GM12873 (cell line): ENCODE measurements at regions not wholly inside any gene's neighbourhood (a gene's known extent, or its start where the extent isn't known, plus 50 kb on each side); places are given as distances from the start of the nearest gene placed in this dataset.

Source experiments
- CTCF ChIP-seq: IDR thresholded peaks from 2 replicates; pipeline ENCODE4 v1.5.1; 2012; ENCODE audit warnings: low read depth, mild to moderate bottlenecking, moderate library complexity, low read length, control low read depth; ENCODE audit not compliant: insufficient read depth; ENCODE audit errors: missing control alignments

- TF ChIP-seq CTCF = no peak
Observed at GRCh38 chr20:47964149-47964548, 178.9 kb upstream of the SULF2 start.

GRCh38 chr20:47963022-47963421 is 177.7 kb upstream of the SULF2 start:
- no peak for TF ChIP-seq CTCF

- no peak for TF ChIP-seq CTCF
Observed at GRCh38 chr20:47962286-47962963, 177.1 kb upstream of the SULF2 start.

- no peak for TF ChIP-seq CTCF
Observed at GRCh38 chr20:47960769-47961541, 175.7 kb upstream of the SULF2 start.

- no peak for TF ChIP-seq CTCF
Observed at GRCh38 chr20:47960277-47960676, 175.0 kb upstream of the SULF2 start.

- TF ChIP-seq CTCF = no peak
Observed at GRCh38 chr20:47957135-47957534, 171.9 kb upstream of the SULF2 start.

- no peak for TF ChIP-seq CTCF
Observed at GRCh38 chr20:47956268-47956995, 171.2 kb upstream of the SULF2 start.
